ENCODE measurements at regions not wholly inside any gene's neighbourhood (a gene's known extent, or its start where the extent isn't known, plus 50 kb on each side); places are given as distances from the start of the nearest gene placed in this dataset.
"Not testable (repeated sequence)": the region's sequence is repeated elsewhere in the genome, so short reads cannot be mapped to it uniquely, and the experiment has no call there.

GRCh38 chr18:38494065-38494464 is 928.5 kb upstream of the CELF4 start:
- 22 to 37% methylated on average over 2 of the region's 2 CpGs for WGBS, 2 donors
- H3K4me3 ChIP-seq: no peak overlapping the region

GRCh38 chr18:38491195-38491594 is 925.6 kb upstream of the CELF4 start:
- no peak for ATAC-seq (ENCODE audit: low FRiP score in 2 of 2)
- Histone ChIP-seq H3K9me3 (no peaks in the 10 kb centered on the region), H3K4me3 (no peak overlapping the region)

More at GRCh38 chr18:38494065-38494464, 928.5 kb upstream of the CELF4 start:
- H3K36me3 ChIP-seq: no peaks in the 10 kb centered on the region
- no peak for ATAC-seq (ENCODE audit: low FRiP score in 2 of 2)
- no peak overlapping the region for H3K27ac ChIP-seq
- H3K27me3 ChIP-seq: no peaks in the 10 kb centered on the region
- TF ChIP-seq EP300 (IDR thresholded peaks at IDR 0.05) (no peak), POLR2A (IDR thresholded peaks at IDR 0.05) (no peak), POLR2AphosphoS5 (IDR thresholded peaks at IDR 0.05) (no peak)
- TF ChIP-seq, protein P1, sequence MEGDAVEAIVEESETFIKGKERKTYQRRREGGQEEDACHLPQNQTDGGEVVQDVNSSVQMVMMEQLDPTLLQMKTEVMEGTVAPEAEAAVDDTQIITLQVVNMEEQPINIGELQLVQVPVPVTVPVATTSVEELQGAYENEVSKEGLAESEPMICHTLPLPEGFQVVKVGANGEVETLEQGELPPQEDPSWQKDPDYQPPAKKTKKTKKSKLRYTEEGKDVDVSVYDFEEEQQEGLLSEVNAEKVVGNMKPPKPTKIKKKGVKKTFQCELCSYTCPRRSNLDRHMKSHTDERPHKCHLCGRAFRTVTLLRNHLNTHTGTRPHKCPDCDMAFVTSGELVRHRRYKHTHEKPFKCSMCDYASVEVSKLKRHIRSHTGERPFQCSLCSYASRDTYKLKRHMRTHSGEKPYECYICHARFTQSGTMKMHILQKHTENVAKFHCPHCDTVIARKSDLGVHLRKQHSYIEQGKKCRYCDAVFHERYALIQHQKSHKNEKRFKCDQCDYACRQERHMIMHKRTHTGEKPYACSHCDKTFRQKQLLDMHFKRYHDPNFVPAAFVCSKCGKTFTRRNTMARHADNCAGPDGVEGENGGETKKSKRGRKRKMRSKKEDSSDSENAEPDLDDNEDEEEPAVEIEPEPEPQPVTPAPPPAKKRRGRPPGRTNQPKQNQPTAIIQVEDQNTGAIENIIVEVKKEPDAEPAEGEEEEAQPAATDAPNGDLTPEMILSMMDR (IDR thresholded peaks at IDR 0.05): no peak
- DNase-seq: no peak
- no peaks in the 10 kb centered on the region for H3K4me1 ChIP-seq
- no peaks in the 10 kb centered on the region for H3K9me3 ChIP-seq

DNA sequence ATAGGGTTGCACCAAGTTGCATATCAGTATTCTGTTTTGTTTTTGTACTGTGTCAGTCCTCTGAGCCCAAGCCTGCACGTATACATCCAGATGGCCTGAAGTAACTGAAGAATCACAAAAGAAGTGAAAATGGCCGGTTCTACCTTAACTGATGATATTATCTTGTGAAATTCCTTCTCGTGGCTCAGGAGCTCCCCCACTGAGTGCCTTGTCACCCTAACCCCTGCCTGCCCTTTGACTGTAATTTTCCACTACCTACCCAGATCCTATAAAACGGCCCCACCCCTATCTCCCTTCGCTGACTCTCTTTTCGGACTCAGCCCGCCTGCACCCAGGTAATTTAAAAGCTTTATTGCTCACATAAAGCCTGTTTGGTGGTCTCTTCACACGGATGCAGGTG is 924.1 kb upstream of the CELF4 start:
- H3K27me3 ChIP-seq; H3K9me3 ChIP-seq; H3K4me3 ChIP-seq; H3K36me3 ChIP-seq; DNase-seq; H3K4me1 ChIP-seq; H3K27ac ChIP-seq; ATAC-seq (ENCODE audit: low FRiP score in 2 of 2): not testable (repeated sequence)
- 76 to 82% methylated on average over 8 of the region's 8 CpGs for WGBS, 2 donors

More at GRCh38 chr18:38491195-38491594, 925.6 kb upstream of the CELF4 start:
- Histone ChIP-seq H3K4me1 (no peaks in the 10 kb centered on the region), H3K27ac (no peak overlapping the region), H3K36me3 (no peaks in the 10 kb centered on the region), H3K27me3 (no peaks in the 10 kb centered on the region)
- DNase-seq: no peak
- no peak for TF ChIP-seq POLR2A (IDR thresholded peaks at IDR 0.05)
- TF ChIP-seq, protein P1 (IDR thresholded peaks at IDR 0.05): no peak
- TF ChIP-seq EP300 (IDR thresholded peaks at IDR 0.05): no peak
- no peak for TF ChIP-seq POLR2AphosphoS5 (IDR thresholded peaks at IDR 0.05)
- WGBS, 2 donors: 81 to 86% methylated on average over 4 of the region's 4 CpGs

DNA sequence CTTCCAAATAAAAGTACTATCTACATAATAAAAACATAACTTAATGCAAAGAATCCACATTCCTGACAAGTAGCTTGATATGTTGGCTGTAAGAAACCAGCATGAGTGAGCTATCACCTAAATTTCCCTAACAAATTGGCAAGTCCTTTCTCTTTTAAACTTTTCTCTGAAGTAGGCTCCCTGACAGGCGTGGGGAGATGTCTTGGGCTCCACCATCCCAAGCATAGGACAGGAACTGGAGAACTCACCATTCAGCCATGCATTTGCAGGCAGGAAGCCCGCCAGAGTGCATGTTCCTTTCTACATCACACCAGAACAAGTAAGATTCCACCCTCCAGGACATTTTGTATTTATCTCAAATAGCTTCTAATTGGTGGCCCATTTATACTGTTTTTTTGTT is 921.9 kb upstream of the CELF4 start:
- Histone ChIP-seq H3K36me3 (no peaks in the 10 kb centered on the region), H3K4me1 (no peaks in the 10 kb centered on the region), H3K27me3 (no peaks in the 10 kb centered on the region), H3K4me3 (no peak overlapping the region), H3K9me3 (no peaks in the 10 kb centered on the region), H3K27ac (no peak overlapping the region)
- ATAC-seq (ENCODE audit: low FRiP score in 2 of 2) (no peak), DNase-seq (no peak)
- WGBS, 2 donors: 78 to 84% methylated on average over 2 of the region's 2 CpGs
- TF ChIP-seq POLR2AphosphoS5 (IDR thresholded peaks at IDR 0.05) (no peak), EP300 (IDR thresholded peaks at IDR 0.05) (no peak), POLR2A (IDR thresholded peaks at IDR 0.05) (no peak)
- TF ChIP-seq, protein P1 (IDR thresholded peaks at IDR 0.05): no peak

DNA sequence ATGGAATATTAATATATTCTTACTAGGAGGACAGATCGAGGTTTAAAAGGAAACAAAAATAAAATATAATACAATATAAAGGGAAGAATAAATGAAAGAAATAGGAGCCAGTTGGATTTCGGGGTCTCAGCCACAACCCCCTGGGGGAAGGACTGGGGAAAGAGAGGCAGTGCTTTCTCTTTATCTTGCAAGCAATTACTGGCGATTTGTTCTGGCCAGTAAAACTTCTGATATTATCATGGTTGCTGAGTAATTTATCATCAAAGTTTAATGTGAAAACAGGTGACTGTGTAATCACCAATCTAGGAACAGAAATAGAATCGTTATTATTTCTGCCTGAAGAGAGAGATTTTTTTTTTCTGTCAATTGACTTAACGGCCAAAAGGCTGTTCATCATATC is 917.7 kb upstream of the CELF4 start:
- H3K4me3 ChIP-seq: no peak overlapping the region
- TF ChIP-seq POLR2AphosphoS5 (IDR thresholded peaks at IDR 0.05) (no peak), POLR2A (IDR thresholded peaks at IDR 0.05) (no peak), EP300 (IDR thresholded peaks at IDR 0.05) (no peak)
- TF ChIP-seq, protein P1 (IDR thresholded peaks at IDR 0.05): no peak
- 70 to 74% methylated on average over 5 of the region's 5 CpGs for WGBS, 2 donors

More for the DNA sequence above, 917.7 kb upstream of the CELF4 start:
- H3K4me1 ChIP-seq: no peaks in the 10 kb centered on the region
- H3K9me3 ChIP-seq: no peaks in the 10 kb centered on the region
- no peak for DNase-seq
- no peak overlapping the region for H3K27ac ChIP-seq
- no peaks in the 10 kb centered on the region for H3K36me3 ChIP-seq
- no peak for ATAC-seq (ENCODE audit: low FRiP score in 2 of 2)
- H3K27me3 ChIP-seq: no peaks in the 10 kb centered on the region
